ENCODE measurements at regions not wholly inside any gene's neighbourhood (a gene's known extent, or its start where the extent isn't known, plus 50 kb on each side); places are given as distances from the start of the nearest gene placed in this dataset.

GRCh38 chr6:106788761-106789160 is 159.4 kb downstream of the QRSL1 start:
- TF ChIP-seq CTCF (IDR thresholded peaks at IDR 0.05) (no peak), EZH2 (IDR thresholded peaks at IDR 0.05; ENCODE audit: borderline replicate concordance, insufficient read depth, low read depth, low read length, poor library complexity, severe bottlenecking) (no peak)
